Ishikawa (cell line): ENCODE measurements at regions not wholly inside any gene's neighbourhood (a gene's known extent, or its start where the extent isn't known, plus 50 kb on each side); places are given as distances from the start of the nearest gene placed in this dataset.

Experiments used
- EGR1 ChIP-seq: IDR thresholded peaks from 2 replicates; pipeline ENCODE4 v1.6.1; 2012
- EP300 ChIP-seq: IDR thresholded peaks from 2 replicates; pipeline ENCODE4 v1.6.1; 2012; ENCODE audit warnings: borderline replicate concordance
- ZBTB7A ChIP-seq: IDR thresholded peaks from 2 replicates; pipeline ENCODE4 v1.6.1; 2012; ENCODE audit warnings: low read depth
- TF ChIP-seq, protein P1 (sequence below): IDR thresholded peaks from 2 replicates; pipeline ENCODE4 v1.6.1; 2012; ENCODE audit warnings: low read depth, mild to moderate bottlenecking
- TF ChIP-seq, protein P2 (sequence below): IDR thresholded peaks from 2 replicates; pipeline ENCODE4 v1.6.1; 2012

DNA sequence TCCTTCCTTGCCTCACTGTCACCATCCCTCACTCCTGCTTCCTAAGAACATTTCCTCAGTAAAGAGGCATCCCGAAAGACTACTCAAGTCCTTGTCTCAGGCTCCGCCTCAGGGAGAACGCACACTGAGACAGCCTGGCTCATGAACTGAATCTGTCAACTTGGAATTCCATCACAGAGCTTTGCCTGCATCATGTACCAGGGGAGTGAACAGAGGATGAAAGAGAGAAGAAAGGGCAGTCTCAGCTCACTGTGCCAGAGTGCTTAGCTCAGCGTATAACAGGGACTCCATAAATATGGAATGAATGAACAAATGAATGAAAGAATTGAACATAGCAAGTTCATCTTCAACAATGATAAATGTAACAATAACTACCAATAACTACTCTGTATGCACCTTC lies 68.7 kb upstream of the SLC1A3 start:
- no peak for TF ChIP-seq EGR1
- no peak for TF ChIP-seq EP300
- TF ChIP-seq, protein P1, sequence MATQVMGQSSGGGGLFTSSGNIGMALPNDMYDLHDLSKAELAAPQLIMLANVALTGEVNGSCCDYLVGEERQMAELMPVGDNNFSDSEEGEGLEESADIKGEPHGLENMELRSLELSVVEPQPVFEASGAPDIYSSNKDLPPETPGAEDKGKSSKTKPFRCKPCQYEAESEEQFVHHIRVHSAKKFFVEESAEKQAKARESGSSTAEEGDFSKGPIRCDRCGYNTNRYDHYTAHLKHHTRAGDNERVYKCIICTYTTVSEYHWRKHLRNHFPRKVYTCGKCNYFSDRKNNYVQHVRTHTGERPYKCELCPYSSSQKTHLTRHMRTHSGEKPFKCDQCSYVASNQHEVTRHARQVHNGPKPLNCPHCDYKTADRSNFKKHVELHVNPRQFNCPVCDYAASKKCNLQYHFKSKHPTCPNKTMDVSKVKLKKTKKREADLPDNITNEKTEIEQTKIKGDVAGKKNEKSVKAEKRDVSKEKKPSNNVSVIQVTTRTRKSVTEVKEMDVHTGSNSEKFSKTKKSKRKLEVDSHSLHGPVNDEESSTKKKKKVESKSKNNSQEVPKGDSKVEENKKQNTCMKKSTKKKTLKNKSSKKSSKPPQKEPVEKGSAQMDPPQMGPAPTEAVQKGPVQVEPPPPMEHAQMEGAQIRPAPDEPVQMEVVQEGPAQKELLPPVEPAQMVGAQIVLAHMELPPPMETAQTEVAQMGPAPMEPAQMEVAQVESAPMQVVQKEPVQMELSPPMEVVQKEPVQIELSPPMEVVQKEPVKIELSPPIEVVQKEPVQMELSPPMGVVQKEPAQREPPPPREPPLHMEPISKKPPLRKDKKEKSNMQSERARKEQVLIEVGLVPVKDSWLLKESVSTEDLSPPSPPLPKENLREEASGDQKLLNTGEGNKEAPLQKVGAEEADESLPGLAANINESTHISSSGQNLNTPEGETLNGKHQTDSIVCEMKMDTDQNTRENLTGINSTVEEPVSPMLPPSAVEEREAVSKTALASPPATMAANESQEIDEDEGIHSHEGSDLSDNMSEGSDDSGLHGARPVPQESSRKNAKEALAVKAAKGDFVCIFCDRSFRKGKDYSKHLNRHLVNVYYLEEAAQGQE = no peak
- no peak for TF ChIP-seq ZBTB7A
- TF ChIP-seq, protein P2, sequence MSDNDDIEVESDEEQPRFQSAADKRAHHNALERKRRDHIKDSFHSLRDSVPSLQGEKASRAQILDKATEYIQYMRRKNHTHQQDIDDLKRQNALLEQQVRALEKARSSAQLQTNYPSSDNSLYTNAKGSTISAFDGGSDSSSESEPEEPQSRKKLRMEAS = no peak
